ENCODE measurements at regions not wholly inside any gene's neighbourhood (a gene's known extent, or its start where the extent isn't known, plus 50 kb on each side); places are given as distances from the start of the nearest gene placed in this dataset.

DNA sequence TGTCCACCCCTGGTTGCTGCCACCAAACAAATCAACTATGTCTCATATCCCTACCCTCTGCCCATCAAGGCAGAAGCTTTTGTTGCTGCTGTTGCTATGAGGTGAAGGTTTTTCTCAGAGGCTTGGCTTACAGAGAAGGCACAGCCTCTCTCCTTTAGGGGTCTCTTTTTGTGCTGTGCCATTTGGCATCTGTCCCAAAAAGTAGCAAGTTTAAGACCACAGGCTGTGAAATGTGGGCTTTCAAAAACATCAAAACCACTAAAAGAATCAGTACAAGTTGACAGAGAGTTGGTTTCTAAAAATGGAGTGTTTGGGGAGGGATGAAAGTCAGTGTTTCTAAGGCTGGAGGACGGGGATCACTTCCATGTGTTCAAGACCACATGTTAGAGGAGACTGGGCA, 634.9 kb downstream of the BCOR start:
- no peak for ATAC-seq

DNA sequence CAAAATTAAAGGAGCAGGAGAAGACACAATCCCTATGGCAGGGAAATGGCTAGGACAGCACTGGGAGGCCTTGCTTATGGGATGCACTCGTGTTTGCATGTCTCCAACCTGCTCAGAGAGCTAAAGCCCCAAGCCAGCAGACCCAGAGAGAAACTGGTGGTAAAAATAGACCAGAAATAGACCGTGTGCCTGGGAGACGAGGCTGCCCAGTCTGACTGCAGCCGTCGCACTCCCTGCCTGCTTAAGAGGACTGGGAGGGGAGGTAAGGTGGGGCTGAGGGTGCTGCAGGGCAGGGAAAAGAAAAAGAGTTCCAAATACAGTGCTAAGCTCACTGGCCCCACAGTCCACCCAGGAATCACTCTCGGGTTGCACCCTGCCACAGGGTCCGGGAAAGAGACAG, 633.5 kb downstream of the BCOR start:
- H3K36me3 ChIP-seq (ENCODE audit: low read depth, low read length): no peaks in the 10 kb centered on the region
- H3K27me3 ChIP-seq (ENCODE audit: low read length): 0 out of 2 replicates have a peak, but pooled peaks cover 4% of the 10 kb centered on the region
- intact Hi-C loops (cut with micrococcal nuclease): no loop called here
- no peak overlapping the region for H2AFZ ChIP-seq (ENCODE audit: low read length)
- no TSS peak for BruUV-seq (replicated peaks)
- ATAC-seq (no peak), DNase-seq (no peak)
- H3K79me2 ChIP-seq (ENCODE audit: low read length): no peaks in the 10 kb centered on the region
- TF ChIP-seq EZH2phosphoT487 (IDR thresholded peaks at IDR 0.05; ENCODE audit: borderline replicate concordance, low read length) (no peak), EZH2 (IDR thresholded peaks at IDR 0.05; ENCODE audit: low read length, unreplicated experiment) (no peak)
- H3F3A ChIP-seq (ENCODE audit: low read length, unreplicated experiment): no peaks in the 10 kb centered on the region
- no peak overlapping the region for H3K4me3 ChIP-seq (ENCODE audit: low read length)
- H3K9me2 ChIP-seq (replicated peaks; ENCODE audit: low read length): no peaks in the 10 kb centered on the region
- H4K20me1 ChIP-seq (ENCODE audit: low read length): no peaks in the 10 kb centered on the region
- POLR2A ChIA-PET (ENCODE audit: unreplicated experiment): no interaction called here
- H3K9me3 ChIP-seq (ENCODE audit: low read length): no peaks in the 10 kb centered on the region
- H3K9ac ChIP-seq (ENCODE audit: low read length): no peak overlapping the region
- H3K4me2 ChIP-seq (ENCODE audit: low read length): no peak overlapping the region
- no peaks in the 10 kb centered on the region for H3K4me1 ChIP-seq (ENCODE audit: insufficient read depth, low read length)
- H3K27ac ChIP-seq (ENCODE audit: low read length): no peak overlapping the region
- CTCF ChIA-PET: no interaction called here

More for the DNA sequence above, 634.9 kb downstream of the BCOR start:
- Histone ChIP-seq H3K9ac (ENCODE audit: low read length) (no peak overlapping the region), H3F3A (ENCODE audit: low read length, unreplicated experiment) (no peaks in the 10 kb centered on the region), H3K27me3 (ENCODE audit: low read length) (0 out of 2 replicates have a peak, but pooled peaks cover 8% of the 10 kb centered on the region), H3K36me3 (ENCODE audit: low read depth, low read length) (no peaks in the 10 kb centered on the region), H3K4me3 (ENCODE audit: low read length) (no peak overlapping the region), H3K9me3 (ENCODE audit: low read length) (no peaks in the 10 kb centered on the region), H3K79me2 (ENCODE audit: low read length) (no peaks in the 10 kb centered on the region), H4K20me1 (ENCODE audit: low read length) (no peaks in the 10 kb centered on the region), H3K9me2 (replicated peaks; ENCODE audit: low read length) (no peaks in the 10 kb centered on the region), H2AFZ (ENCODE audit: low read length) (no peak overlapping the region), H3K27ac (ENCODE audit: low read length) (no peak overlapping the region), H3K4me2 (ENCODE audit: low read length) (no peak overlapping the region), H3K4me1 (ENCODE audit: insufficient read depth, low read length) (no peaks in the 10 kb centered on the region)
- intact Hi-C loops (cut with micrococcal nuclease): no loop called here
- ChIA-PET POLR2A (ENCODE audit: unreplicated experiment) (no interaction called here), CTCF (no interaction called here)
- no peak for DNase-seq
- TF ChIP-seq EZH2phosphoT487 (IDR thresholded peaks at IDR 0.05; ENCODE audit: borderline replicate concordance, low read length): no peak
- TF ChIP-seq, protein P1, sequence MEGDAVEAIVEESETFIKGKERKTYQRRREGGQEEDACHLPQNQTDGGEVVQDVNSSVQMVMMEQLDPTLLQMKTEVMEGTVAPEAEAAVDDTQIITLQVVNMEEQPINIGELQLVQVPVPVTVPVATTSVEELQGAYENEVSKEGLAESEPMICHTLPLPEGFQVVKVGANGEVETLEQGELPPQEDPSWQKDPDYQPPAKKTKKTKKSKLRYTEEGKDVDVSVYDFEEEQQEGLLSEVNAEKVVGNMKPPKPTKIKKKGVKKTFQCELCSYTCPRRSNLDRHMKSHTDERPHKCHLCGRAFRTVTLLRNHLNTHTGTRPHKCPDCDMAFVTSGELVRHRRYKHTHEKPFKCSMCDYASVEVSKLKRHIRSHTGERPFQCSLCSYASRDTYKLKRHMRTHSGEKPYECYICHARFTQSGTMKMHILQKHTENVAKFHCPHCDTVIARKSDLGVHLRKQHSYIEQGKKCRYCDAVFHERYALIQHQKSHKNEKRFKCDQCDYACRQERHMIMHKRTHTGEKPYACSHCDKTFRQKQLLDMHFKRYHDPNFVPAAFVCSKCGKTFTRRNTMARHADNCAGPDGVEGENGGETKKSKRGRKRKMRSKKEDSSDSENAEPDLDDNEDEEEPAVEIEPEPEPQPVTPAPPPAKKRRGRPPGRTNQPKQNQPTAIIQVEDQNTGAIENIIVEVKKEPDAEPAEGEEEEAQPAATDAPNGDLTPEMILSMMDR (conservative IDR thresholded peaks at IDR 0.05; ENCODE audit: low read depth, low read length): no peak
- no TSS peak for BruUV-seq (replicated peaks)

DNA sequence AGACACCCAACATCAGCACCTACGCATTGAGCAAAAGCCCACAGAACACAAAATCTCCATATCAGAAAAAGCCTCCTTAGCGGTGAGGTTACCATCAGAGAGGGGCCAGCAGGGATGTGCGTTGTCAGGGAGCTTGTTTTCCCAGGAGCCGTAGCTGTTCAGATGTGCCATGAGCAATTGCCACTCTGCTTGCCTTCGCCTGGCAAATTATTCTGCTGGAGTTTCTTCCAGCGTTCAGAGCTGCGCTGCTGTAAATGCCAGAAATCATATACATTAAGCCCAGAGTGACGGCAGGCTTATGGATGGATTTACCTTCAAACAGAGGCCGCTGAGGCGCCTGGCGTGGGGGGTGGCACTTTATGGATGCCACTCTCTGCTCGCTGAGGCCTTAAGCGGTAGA, 632.3 kb downstream of the BCOR start:
- Histone ChIP-seq H3K79me2 (ENCODE audit: low read length) (no peaks in the 10 kb centered on the region), H2AFZ (ENCODE audit: low read length) (no peak overlapping the region), H3K27ac (ENCODE audit: low read length) (no peak overlapping the region), H3K27me3 (ENCODE audit: low read length) (0 out of 2 replicates have a peak, but pooled peaks cover 4% of the 10 kb centered on the region), H3K36me3 (ENCODE audit: low read depth, low read length) (no peaks in the 10 kb centered on the region), H3K4me1 (ENCODE audit: insufficient read depth, low read length) (no peaks in the 10 kb centered on the region), H4K20me1 (ENCODE audit: low read length) (no peaks in the 10 kb centered on the region), H3K4me2 (ENCODE audit: low read length) (no peak overlapping the region), H3K9ac (ENCODE audit: low read length) (no peak overlapping the region), H3K4me3 (ENCODE audit: low read length) (no peak overlapping the region), H3F3A (ENCODE audit: low read length, unreplicated experiment) (no peaks in the 10 kb centered on the region), H3K9me2 (replicated peaks; ENCODE audit: low read length) (no peaks in the 10 kb centered on the region), H3K9me3 (ENCODE audit: low read length) (no peaks in the 10 kb centered on the region)
- ATAC-seq: no peak
- CTCF ChIA-PET: no interaction called here
- TF ChIP-seq, protein P1 (conservative IDR thresholded peaks at IDR 0.05; ENCODE audit: low read depth, low read length): no peak
- TF ChIP-seq EZH2 (IDR thresholded peaks at IDR 0.05; ENCODE audit: low read length, unreplicated experiment): no peak
- no peak for TF ChIP-seq EZH2phosphoT487 (IDR thresholded peaks at IDR 0.05; ENCODE audit: borderline replicate concordance, low read length)
- intact Hi-C loops (cut with micrococcal nuclease): no loop called here
- no TSS peak for BruUV-seq (replicated peaks)
- POLR2A ChIA-PET (ENCODE audit: unreplicated experiment): no interaction called here
- DNase-seq: no peak
